ENCODE measurements at regions not wholly inside any gene's neighbourhood (a gene's known extent, or its start where the extent isn't known, plus 50 kb on each side); places are given as distances from the start of the nearest gene placed in this dataset.
A peak's percentile ranks its signal among the peaks of the same experiment; 100 is the strongest.

GRCh38 chr7:42534441-42534840 is 297.4 kb upstream of the GLI3 start:
- Histone ChIP-seq H3K4me1 (ENCODE audit: low read depth) (no peaks in the 10 kb centered on the region), H3K9me3 (peaks cover 11% of the 10 kb centered on the region), H3K36me3 (ENCODE audit: low read depth) (no peaks in the 10 kb centered on the region), H3K4me3 (no peak overlapping the region)
- DNase-seq (no peak), ATAC-seq (no peak)
- intact Hi-C loops (cut with DNase I, micrococcal nuclease), result no loop called here
- TF ChIP-seq, protein P1, sequence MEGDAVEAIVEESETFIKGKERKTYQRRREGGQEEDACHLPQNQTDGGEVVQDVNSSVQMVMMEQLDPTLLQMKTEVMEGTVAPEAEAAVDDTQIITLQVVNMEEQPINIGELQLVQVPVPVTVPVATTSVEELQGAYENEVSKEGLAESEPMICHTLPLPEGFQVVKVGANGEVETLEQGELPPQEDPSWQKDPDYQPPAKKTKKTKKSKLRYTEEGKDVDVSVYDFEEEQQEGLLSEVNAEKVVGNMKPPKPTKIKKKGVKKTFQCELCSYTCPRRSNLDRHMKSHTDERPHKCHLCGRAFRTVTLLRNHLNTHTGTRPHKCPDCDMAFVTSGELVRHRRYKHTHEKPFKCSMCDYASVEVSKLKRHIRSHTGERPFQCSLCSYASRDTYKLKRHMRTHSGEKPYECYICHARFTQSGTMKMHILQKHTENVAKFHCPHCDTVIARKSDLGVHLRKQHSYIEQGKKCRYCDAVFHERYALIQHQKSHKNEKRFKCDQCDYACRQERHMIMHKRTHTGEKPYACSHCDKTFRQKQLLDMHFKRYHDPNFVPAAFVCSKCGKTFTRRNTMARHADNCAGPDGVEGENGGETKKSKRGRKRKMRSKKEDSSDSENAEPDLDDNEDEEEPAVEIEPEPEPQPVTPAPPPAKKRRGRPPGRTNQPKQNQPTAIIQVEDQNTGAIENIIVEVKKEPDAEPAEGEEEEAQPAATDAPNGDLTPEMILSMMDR (IDR thresholded peaks at IDR 0.05), result no peak

DNA sequence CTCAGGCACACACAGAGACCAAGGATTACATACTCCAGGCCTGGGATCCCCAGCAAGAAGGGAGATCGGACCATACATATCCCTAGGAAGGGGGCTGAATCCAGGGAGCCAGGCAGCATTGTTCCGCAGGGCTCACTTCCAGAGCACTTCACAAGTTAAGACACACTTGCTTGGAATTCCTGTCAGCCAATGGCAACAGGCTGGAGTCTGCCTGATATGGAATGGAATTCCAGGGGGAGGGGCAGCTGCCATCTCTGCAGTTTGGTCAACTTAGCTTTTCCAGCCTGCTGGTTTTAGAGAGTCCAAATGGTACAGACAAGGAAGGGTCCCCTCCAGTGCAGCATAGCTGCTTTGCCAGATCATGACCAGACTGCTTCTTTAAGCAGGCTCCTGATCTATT is 290.0 kb upstream of the GLI3 start:
- intact Hi-C loops (cut with DNase I, micrococcal nuclease), result no loop called here
- peaks cover 6% of the 10 kb centered on the region for H3K9me3 ChIP-seq
- H3K36me3 ChIP-seq (ENCODE audit: low read depth), result no peaks in the 10 kb centered on the region
- DNase-seq (no peak), ATAC-seq (no peak)
- TF ChIP-seq, protein P1 (IDR thresholded peaks at IDR 0.05), result no peak
- no peaks in the 10 kb centered on the region for H3K4me1 ChIP-seq (ENCODE audit: low read depth)
- H3K4me3 ChIP-seq, result no peak overlapping the region

GRCh38 chr7:42522227-42522991 is 285.4 kb upstream of the GLI3 start:
- H3K4me3 ChIP-seq, result no peak overlapping the region
- intact Hi-C loops (cut with DNase I, micrococcal nuclease), result no loop called here
- H3K9me3 ChIP-seq, result no peaks in the 10 kb centered on the region
- no peaks in the 10 kb centered on the region for H3K36me3 ChIP-seq (ENCODE audit: low read depth)
- DNase-seq (peak in 1 of 3 donors; percentile 7), ATAC-seq (peak; percentile 32)
- TF ChIP-seq, protein P1 (IDR thresholded peaks at IDR 0.05), result no peak
- no peaks in the 10 kb centered on the region for H3K4me1 ChIP-seq (ENCODE audit: low read depth)

DNA sequence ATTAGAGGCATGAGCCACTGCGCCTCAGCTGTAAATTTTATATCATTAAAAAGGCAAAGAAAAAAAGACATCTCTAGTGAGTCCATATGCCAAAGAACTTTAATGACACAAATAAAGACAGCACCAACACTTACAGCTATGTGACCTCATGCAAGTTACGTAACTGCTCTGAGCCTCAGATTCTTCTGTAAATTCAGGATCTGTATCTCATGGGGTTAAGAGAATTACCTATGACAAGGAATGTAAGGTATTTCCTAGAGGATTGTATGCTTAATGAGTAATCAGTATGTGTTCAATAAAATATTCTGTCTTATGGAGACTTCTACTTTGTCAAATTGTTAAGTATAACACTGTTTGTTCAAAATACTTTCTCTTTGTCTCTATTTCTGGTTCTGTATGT is 274.0 kb upstream of the GLI3 start:
- TF ChIP-seq, protein P1 (IDR thresholded peaks at IDR 0.05), result no peak
- no peaks in the 10 kb centered on the region for H3K4me1 ChIP-seq (ENCODE audit: low read depth)
- H3K36me3 ChIP-seq (ENCODE audit: low read depth), result no peaks in the 10 kb centered on the region
- no peak for DNase-seq
- no peaks in the 10 kb centered on the region for H3K9me3 ChIP-seq
- intact Hi-C loops (cut with DNase I, micrococcal nuclease), result no loop called here
- H3K4me3 ChIP-seq, result no peak overlapping the region
- no peak for ATAC-seq

- intact Hi-C loops (cut with DNase I, micrococcal nuclease), result no loop called here
- TF ChIP-seq, protein P1 (IDR thresholded peaks at IDR 0.05), result no peak
- H3K4me3 ChIP-seq, result no peak overlapping the region
- no peaks in the 10 kb centered on the region for H3K9me3 ChIP-seq
- DNase-seq (no peak), ATAC-seq (no peak)
- no peaks in the 10 kb centered on the region for H3K4me1 ChIP-seq (ENCODE audit: low read depth)
- H3K36me3 ChIP-seq (ENCODE audit: low read depth), result no peaks in the 10 kb centered on the region
Measured at GRCh38 chr7:42506097-42506496, 269.1 kb upstream of the GLI3 start.

Measured in mucosa of descending colon (tissue), 3 donors.